SK-N-SH (cell line): ENCODE measurements at regions not wholly inside any gene's neighbourhood (a gene's known extent, or its start where the extent isn't known, plus 50 kb on each side); places are given as distances from the start of the nearest gene placed in this dataset.

Experiments
- TEAD4 ChIP-seq: IDR thresholded peaks from 2 replicates; pipeline ENCODE4 v1.4.0; 2012; ENCODE audit warnings: mild to moderate bottlenecking, borderline replicate concordance; ENCODE audit not compliant: insufficient read depth
- ZBTB33 ChIP-seq: IDR thresholded peaks from 2 replicates; pipeline ENCODE4 v1.4.0; 2012; ENCODE audit warnings: low read depth, borderline replicate concordance

GRCh38 chr12:126869644-126870043 lies 1397.3 kb upstream of the TMEM132C start:
- no peak for TF ChIP-seq ZBTB33
- TF ChIP-seq TEAD4: no peak
